Ishikawa (cell line): ENCODE measurements at regions not wholly inside any gene's neighbourhood (a gene's known extent, or its start where the extent isn't known, plus 50 kb on each side); places are given as distances from the start of the nearest gene placed in this dataset.

Source experiments
- CEBPB ChIP-seq: IDR thresholded peaks from 2 replicates; pipeline ENCODE4 v1.6.1; 2012
- CREB1 ChIP-seq: IDR thresholded peaks from 2 replicates; pipeline ENCODE4 v1.6.1; 2012; ENCODE audit warnings: low read depth
- EP300 ChIP-seq: IDR thresholded peaks from 2 replicates; pipeline ENCODE4 v1.6.1; 2012; ENCODE audit warnings: borderline replicate concordance
- FOXM1 ChIP-seq: IDR thresholded peaks from 2 replicates; pipeline ENCODE4 v1.6.1; 2012; ENCODE audit warnings: low read depth, borderline replicate concordance
- RAD21 ChIP-seq: IDR thresholded peaks from 2 replicates; pipeline ENCODE4 v1.6.1; 2012; ENCODE audit warnings: low read depth
- TAF1 ChIP-seq: IDR thresholded peaks from 2 replicates; pipeline ENCODE4 v1.6.1; 2012; ENCODE audit warnings: low read depth, mild to moderate bottlenecking
- TCF12 ChIP-seq: IDR thresholded peaks from 2 replicates; pipeline ENCODE4 v1.6.1; 2012; ENCODE audit warnings: low read depth
- TEAD4 ChIP-seq: IDR thresholded peaks from 2 replicates; pipeline ENCODE4 v1.6.1; 2012
- YY1 ChIP-seq: IDR thresholded peaks from 2 replicates; pipeline ENCODE4 v1.6.1; 2012; ENCODE audit warnings: low read depth
- ZBTB7A ChIP-seq: IDR thresholded peaks from 2 replicates; pipeline ENCODE4 v1.6.1; 2012; ENCODE audit warnings: low read depth
- TF ChIP-seq, protein P1 (sequence below): IDR thresholded peaks from 2 replicates; pipeline ENCODE4 v1.6.1; 2012; ENCODE audit warnings: low read depth, mild to moderate bottlenecking

DNA sequence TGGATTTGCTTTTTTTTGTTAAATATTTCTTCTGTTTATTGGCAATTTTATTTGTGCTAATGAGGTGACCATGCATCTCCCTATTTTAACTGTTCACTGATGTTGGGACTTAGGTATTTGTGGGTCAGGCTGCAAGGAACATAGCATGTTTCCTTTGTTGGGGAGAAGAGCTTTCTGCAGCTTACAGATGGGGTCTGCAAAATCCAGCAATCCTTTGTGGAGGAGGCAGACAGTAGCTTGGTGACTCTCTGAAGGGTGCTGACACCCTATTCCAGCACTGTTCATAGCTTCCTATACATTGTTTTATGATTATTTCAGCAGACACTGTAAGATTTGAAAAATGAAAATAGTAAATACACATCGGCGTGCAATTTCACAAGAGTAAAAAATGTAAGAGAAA is 491.7 kb downstream of the RAPGEF2 start:
- TF ChIP-seq CREB1 (no peak), TEAD4 (no peak), RAD21 (no peak), FOXM1 (no peak), TAF1 (no peak), EP300 (no peak), TCF12 (no peak), ZBTB7A (no peak), CEBPB (no peak), YY1 (no peak)
- TF ChIP-seq, protein P1, sequence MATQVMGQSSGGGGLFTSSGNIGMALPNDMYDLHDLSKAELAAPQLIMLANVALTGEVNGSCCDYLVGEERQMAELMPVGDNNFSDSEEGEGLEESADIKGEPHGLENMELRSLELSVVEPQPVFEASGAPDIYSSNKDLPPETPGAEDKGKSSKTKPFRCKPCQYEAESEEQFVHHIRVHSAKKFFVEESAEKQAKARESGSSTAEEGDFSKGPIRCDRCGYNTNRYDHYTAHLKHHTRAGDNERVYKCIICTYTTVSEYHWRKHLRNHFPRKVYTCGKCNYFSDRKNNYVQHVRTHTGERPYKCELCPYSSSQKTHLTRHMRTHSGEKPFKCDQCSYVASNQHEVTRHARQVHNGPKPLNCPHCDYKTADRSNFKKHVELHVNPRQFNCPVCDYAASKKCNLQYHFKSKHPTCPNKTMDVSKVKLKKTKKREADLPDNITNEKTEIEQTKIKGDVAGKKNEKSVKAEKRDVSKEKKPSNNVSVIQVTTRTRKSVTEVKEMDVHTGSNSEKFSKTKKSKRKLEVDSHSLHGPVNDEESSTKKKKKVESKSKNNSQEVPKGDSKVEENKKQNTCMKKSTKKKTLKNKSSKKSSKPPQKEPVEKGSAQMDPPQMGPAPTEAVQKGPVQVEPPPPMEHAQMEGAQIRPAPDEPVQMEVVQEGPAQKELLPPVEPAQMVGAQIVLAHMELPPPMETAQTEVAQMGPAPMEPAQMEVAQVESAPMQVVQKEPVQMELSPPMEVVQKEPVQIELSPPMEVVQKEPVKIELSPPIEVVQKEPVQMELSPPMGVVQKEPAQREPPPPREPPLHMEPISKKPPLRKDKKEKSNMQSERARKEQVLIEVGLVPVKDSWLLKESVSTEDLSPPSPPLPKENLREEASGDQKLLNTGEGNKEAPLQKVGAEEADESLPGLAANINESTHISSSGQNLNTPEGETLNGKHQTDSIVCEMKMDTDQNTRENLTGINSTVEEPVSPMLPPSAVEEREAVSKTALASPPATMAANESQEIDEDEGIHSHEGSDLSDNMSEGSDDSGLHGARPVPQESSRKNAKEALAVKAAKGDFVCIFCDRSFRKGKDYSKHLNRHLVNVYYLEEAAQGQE: no peak
